ENCODE measurements at regions not wholly inside any gene's neighbourhood (a gene's known extent, or its start where the extent isn't known, plus 50 kb on each side); places are given as distances from the start of the nearest gene placed in this dataset.

- H3K9me3 ChIP-seq (ENCODE audit: control insufficient read depth in 4 of 4, low read length in 3 of 4), result peaks cover 0 to 4% (median 0%) of the 10 kb centered on the region in 4 donors
- DNase-seq (ENCODE audit: low spot score), result no peak
- H3K9ac ChIP-seq (ENCODE audit: low read depth in 1 of 2, low read length in 2 of 2), result no peak overlapping the region
- TF ChIP-seq, protein P1, sequence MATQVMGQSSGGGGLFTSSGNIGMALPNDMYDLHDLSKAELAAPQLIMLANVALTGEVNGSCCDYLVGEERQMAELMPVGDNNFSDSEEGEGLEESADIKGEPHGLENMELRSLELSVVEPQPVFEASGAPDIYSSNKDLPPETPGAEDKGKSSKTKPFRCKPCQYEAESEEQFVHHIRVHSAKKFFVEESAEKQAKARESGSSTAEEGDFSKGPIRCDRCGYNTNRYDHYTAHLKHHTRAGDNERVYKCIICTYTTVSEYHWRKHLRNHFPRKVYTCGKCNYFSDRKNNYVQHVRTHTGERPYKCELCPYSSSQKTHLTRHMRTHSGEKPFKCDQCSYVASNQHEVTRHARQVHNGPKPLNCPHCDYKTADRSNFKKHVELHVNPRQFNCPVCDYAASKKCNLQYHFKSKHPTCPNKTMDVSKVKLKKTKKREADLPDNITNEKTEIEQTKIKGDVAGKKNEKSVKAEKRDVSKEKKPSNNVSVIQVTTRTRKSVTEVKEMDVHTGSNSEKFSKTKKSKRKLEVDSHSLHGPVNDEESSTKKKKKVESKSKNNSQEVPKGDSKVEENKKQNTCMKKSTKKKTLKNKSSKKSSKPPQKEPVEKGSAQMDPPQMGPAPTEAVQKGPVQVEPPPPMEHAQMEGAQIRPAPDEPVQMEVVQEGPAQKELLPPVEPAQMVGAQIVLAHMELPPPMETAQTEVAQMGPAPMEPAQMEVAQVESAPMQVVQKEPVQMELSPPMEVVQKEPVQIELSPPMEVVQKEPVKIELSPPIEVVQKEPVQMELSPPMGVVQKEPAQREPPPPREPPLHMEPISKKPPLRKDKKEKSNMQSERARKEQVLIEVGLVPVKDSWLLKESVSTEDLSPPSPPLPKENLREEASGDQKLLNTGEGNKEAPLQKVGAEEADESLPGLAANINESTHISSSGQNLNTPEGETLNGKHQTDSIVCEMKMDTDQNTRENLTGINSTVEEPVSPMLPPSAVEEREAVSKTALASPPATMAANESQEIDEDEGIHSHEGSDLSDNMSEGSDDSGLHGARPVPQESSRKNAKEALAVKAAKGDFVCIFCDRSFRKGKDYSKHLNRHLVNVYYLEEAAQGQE (IDR thresholded peaks at IDR 0.05), result no peak
- TF ChIP-seq HNF4G (IDR thresholded peaks at IDR 0.05), result no peak
- TF ChIP-seq HNF4A (conservative IDR thresholded peaks at IDR 0.05), result peak; percentile 26 to 73
- no peak for TF ChIP-seq GABPA (IDR thresholded peaks at IDR 0.05 in 1 of 2, conservative IDR thresholded peaks at IDR 0.05 in 1 of 2)
- no peak for TF ChIP-seq YY1 (IDR thresholded peaks at IDR 0.05)
- peaks cover 0 to 2% (median 0%) of the 10 kb centered on the region in 4 donors for H3K36me3 ChIP-seq (ENCODE audit: control insufficient read depth in 4 of 4, insufficient read depth in 3 of 4, low read depth in 1 of 4, low read length in 3 of 4)
- H3K27ac ChIP-seq (ENCODE audit: low read depth in 1 of 2, low read length in 2 of 2), result no peak overlapping the region
- 71% methylated on average over 6 of the region's 6 CpGs for WGBS
- H3K4me1 ChIP-seq (ENCODE audit: control insufficient read depth in 4 of 4, insufficient read depth in 4 of 4, low read length in 3 of 4), result peaks cover 0 to 8% (median 0%) of the 10 kb centered on the region in 4 donors
- no peak overlapping the region for H3K4me3 ChIP-seq (ENCODE audit: low read depth in 1 of 3, low read length in 3 of 3)
- H3K27me3 ChIP-seq (ENCODE audit: control insufficient read depth in 4 of 4, insufficient read depth in 4 of 4, low read length in 3 of 4), result no peaks in the 10 kb centered on the region
Observed at GRCh38 chr12:19613051-19613535, 173.8 kb downstream of the AEBP2 start.

DNA sequence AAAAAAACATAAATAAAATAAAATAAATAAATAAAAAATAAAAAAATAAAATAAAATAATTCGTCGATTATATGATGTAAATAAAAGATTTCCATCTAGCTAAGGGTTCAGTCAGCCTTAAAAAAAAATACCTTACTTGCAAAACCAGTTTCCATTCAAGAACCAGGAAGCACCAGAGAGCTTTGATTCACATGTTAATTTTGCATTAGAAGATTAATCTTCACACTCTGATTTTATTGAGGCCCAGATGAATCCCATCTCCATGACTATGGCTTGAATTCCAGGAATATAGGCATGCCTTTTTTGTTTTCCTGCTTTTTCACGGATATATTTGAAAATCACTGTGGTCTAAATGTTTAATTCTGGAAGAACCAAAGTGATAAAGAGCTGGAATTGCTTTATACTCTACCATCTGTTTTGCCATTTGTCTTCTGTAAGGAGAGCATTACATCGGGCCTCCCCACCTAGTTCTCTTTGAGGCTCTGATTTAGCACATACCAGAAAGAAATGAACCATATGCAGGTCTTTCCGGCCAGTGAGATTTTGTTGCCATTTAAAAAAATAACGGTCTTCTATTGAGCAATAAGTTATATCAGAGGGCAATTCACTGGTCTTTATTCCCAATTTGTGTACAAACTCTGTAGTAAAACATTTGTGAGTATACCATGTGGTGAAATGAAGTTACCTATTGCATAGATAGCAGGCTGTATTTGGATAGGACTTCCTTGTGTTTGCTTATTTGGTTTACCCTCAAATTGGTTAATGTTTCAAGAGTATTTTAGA lies 175.5 kb downstream of the AEBP2 start:
- Histone ChIP-seq H3K27ac (ENCODE audit: low read depth in 1 of 2, low read length in 2 of 2) (no peak overlapping the region), H3K9me3 (ENCODE audit: control insufficient read depth in 4 of 4, low read length in 3 of 4) (peaks cover 0 to 4% (median 0%) of the 10 kb centered on the region in 4 donors), H3K4me3 (ENCODE audit: low read depth in 1 of 3, low read length in 3 of 3) (no peak overlapping the region), H3K4me1 (ENCODE audit: control insufficient read depth in 4 of 4, insufficient read depth in 4 of 4, low read length in 3 of 4) (peaks cover 0 to 8% (median 0%) of the 10 kb centered on the region in 4 donors), H3K27me3 (ENCODE audit: control insufficient read depth in 4 of 4, insufficient read depth in 4 of 4, low read length in 3 of 4) (no peaks in the 10 kb centered on the region), H3K36me3 (ENCODE audit: control insufficient read depth in 4 of 4, insufficient read depth in 3 of 4, low read depth in 1 of 4, low read length in 3 of 4) (peaks cover 0 to 2% (median 0%) of the 10 kb centered on the region in 4 donors), H3K9ac (ENCODE audit: low read depth in 1 of 2, low read length in 2 of 2) (no peak overlapping the region)
- no peak for DNase-seq (ENCODE audit: low spot score)
- TF ChIP-seq FOXA2 (IDR thresholded peaks at IDR 0.05) (peak; percentile 8), HNF4A (conservative IDR thresholded peaks at IDR 0.05) (peak; percentile 49 to 53), JUND (IDR thresholded peaks at IDR 0.05) (no peak), RXRA (IDR thresholded peaks at IDR 0.05) (peak in 1 of 2 donors; percentile 16)
- TF ChIP-seq, protein P1 (IDR thresholded peaks at IDR 0.05), result no peak
- 36% methylated on average over 6 of the region's 6 CpGs for WGBS

GRCh38 chr12:19615384-19615725 lies 176.1 kb downstream of the AEBP2 start:
- H3K9me3 ChIP-seq (ENCODE audit: control insufficient read depth in 4 of 4, low read length in 3 of 4), result peaks cover 0 to 4% (median 0%) of the 10 kb centered on the region in 4 donors
- H3K27ac ChIP-seq (ENCODE audit: low read depth in 1 of 2, low read length in 2 of 2), result no peak overlapping the region
- DNase-seq (ENCODE audit: low spot score), result no peak
- no peaks in the 10 kb centered on the region for H3K27me3 ChIP-seq (ENCODE audit: control insufficient read depth in 4 of 4, insufficient read depth in 4 of 4, low read length in 3 of 4)
- peaks cover 0 to 8% (median 0%) of the 10 kb centered on the region in 4 donors for H3K4me1 ChIP-seq (ENCODE audit: control insufficient read depth in 4 of 4, insufficient read depth in 4 of 4, low read length in 3 of 4)
- H3K9ac ChIP-seq (ENCODE audit: low read depth in 1 of 2, low read length in 2 of 2), result no peak overlapping the region
- TF ChIP-seq GABPA (IDR thresholded peaks at IDR 0.05 in 1 of 2, conservative IDR thresholded peaks at IDR 0.05 in 1 of 2) (no peak), NR2F2 (IDR thresholded peaks at IDR 0.05) (no peak), ATF3 (IDR thresholded peaks at IDR 0.05) (peak; percentile 10)
- no peak overlapping the region for H3K4me3 ChIP-seq (ENCODE audit: low read depth in 1 of 3, low read length in 3 of 3)
- H3K36me3 ChIP-seq (ENCODE audit: control insufficient read depth in 4 of 4, insufficient read depth in 3 of 4, low read depth in 1 of 4, low read length in 3 of 4), result peaks cover 0 to 2% (median 0%) of the 10 kb centered on the region in 4 donors
